GM12878 (cell line): ENCODE measurements at regions not wholly inside any gene's neighbourhood (a gene's known extent, or its start where the extent isn't known, plus 50 kb on each side); places are given as distances from the start of the nearest gene placed in this dataset.

Source experiments
- ATAC-seq: fragments of 200-7000 bp; cut with Tn5 transposase; 3 replicates; pipeline ENCODE4 v1.9.1; 2020; ENCODE audit warnings: mild to moderate bottlenecking, moderate library complexity
- BruUV-seq: library from RNA; stranded (reverse); fragments of 400-500 nt; replicated peaks from 2 replicates; lab custom pipeline; 2021; lab: Mats Ljungman, UMichigan
- CTCF ChIA-PET: fragments of 300-600 bp; sonication (Branson Sonifier 250); formaldehyde crosslinking; extraction: SDS; loops from one replicate; lab custom pipeline; 2021; ENCODE audit warnings: inconsistent platforms; lab: Yijun Ruan, JAX
- POLR2A ChIA-PET: fragments of 350-600 bp; formaldehyde crosslinking; extraction: SDS; loops from one replicate; lab custom pipeline; 2021; ENCODE audit warnings: inconsistent platforms; lab: Charles Lee
- RAD21 ChIA-PET: fragments of 300-600 bp; sonication (Branson Sonifier 250); formaldehyde crosslinking; loops from one replicate; lab custom pipeline; 2023; ENCODE audit warnings: antibody characterized with exemption; ENCODE audit not compliant: unreplicated experiment; lab: Charles Lee
- SMC1A ChIA-PET: fragments of 300-600 bp; sonication (Branson Sonifier 250); formaldehyde crosslinking; loops from one replicate; lab custom pipeline; 2023; ENCODE audit not compliant: unreplicated experiment, uncharacterized antibody; lab: Charles Lee
- DNase-seq: peaks from one replicate; pipeline ENCODE4 v3.0.0-alpha.2; 2011; ENCODE audit warnings: low read depth, low spot score
- FAIRE-seq: peaks from 3 replicates; lab custom pipeline; 2011; peaks lifted over from hg19 to GRCh38; lab: Jason Lieb, UNC
- H2AFZ ChIP-seq: 2 replicates; pipeline ENCODE4 v1.6.0; 2011; ENCODE audit warnings: low read depth, low read length, control low read depth; ENCODE audit not compliant: control insufficient read depth
- H3K27ac ChIP-seq: 2 replicates; pipeline ENCODE4 v1.5.1; 2011; ENCODE audit warnings: control low read depth; ENCODE audit not compliant: control insufficient read depth, insufficient read depth
- H3K27me3 ChIP-seq, 2 experiments: replicated peaks in 1 of 2; 2 replicates each; pipeline versions ENCODE4 v1.6.0 to v1.6.1; 2011; ENCODE audit warnings: low read length in 1 of 2; ENCODE audit not compliant: control insufficient read depth in 2 of 2, insufficient read depth in 2 of 2
- H3K36me3 ChIP-seq, 2 experiments: 2 replicates each; pipeline ENCODE4 v1.5.1; 2011; ENCODE audit warnings: low read length in 1 of 2; ENCODE audit not compliant: control insufficient read depth in 2 of 2, insufficient read depth in 2 of 2
- H3K4me1 ChIP-seq: 2 replicates; pipeline ENCODE4 v1.6.1; 2011; ENCODE audit warnings: mild to moderate bottlenecking, low read length, moderate library complexity, mixed read lengths; ENCODE audit not compliant: control insufficient read depth, insufficient read depth
- H3K4me2 ChIP-seq: 2 replicates; pipeline ENCODE4 v1.6.0; 2011; ENCODE audit warnings: control low read depth; ENCODE audit not compliant: control insufficient read depth, insufficient read depth
- H3K4me3 ChIP-seq: fragments of 200-600 bp; sonication (generic); 2 replicates; pipeline ENCODE4 v1.5.1; 2016
- H3K79me2 ChIP-seq: 2 replicates; pipeline ENCODE4 v1.6.0; 2011; ENCODE audit warnings: low read length; ENCODE audit not compliant: control insufficient read depth, insufficient read depth
- H3K9ac ChIP-seq: 2 replicates; pipeline ENCODE4 v1.8.0; 2011; ENCODE audit warnings: low read length, control low read depth, mixed read lengths; ENCODE audit not compliant: control insufficient read depth, insufficient read depth
- H3K9me3 ChIP-seq: replicated peaks from 3 replicates; pipeline ENCODE4 v1.5.1; 2011; ENCODE audit warnings: mild to moderate bottlenecking, low read length; ENCODE audit not compliant: control insufficient read depth, insufficient read depth
- H4K20me1 ChIP-seq: 2 replicates; pipeline ENCODE4 v1.6.0; 2011; ENCODE audit not compliant: control insufficient read depth, insufficient read depth
- CBX3 ChIP-seq: fragments of 200-600 bp; sonication (generic); IDR thresholded peaks from 2 replicates; pipeline ENCODE4 v1.6.1; 2016; ENCODE audit warnings: low read depth, borderline replicate concordance
- CREB1 ChIP-seq: IDR thresholded peaks from 2 replicates; pipeline ENCODE4 v1.6.1; 2012; ENCODE audit warnings: low read depth, mild to moderate bottlenecking, inconsistent platforms
- HSF1 ChIP-seq: fragments of 150-350 bp; IDR thresholded peaks from 2 replicates; pipeline ENCODE4 v1.6.1; 2014; ENCODE audit warnings: mild to moderate bottlenecking, low read depth, low read length
- MTA2 ChIP-seq: fragments of 450-650 bp; IDR thresholded peaks from 2 replicates; pipeline ENCODE4 v1.6.1; 2016; ENCODE audit warnings: low read depth, mild to moderate bottlenecking, moderate library complexity
- NFYA ChIP-seq: IDR thresholded peaks from 2 replicates; pipeline ENCODE4 v1.6.1; 2011; ENCODE audit warnings: low read depth, mild to moderate bottlenecking, low read length, improper control_type of control experiment, borderline replicate concordance
- PAX8 ChIP-seq: fragments of 450-650 bp; IDR thresholded peaks from 2 replicates; pipeline ENCODE4 v1.6.1; 2017; ENCODE audit warnings: mild to moderate bottlenecking, moderate library complexity
- SRF ChIP-seq, 2 experiments: IDR thresholded peaks; 2 replicates each; pipeline ENCODE4 v1.6.1; 2011; ENCODE audit warnings: low read depth in 2 of 2, low read length in 2 of 2, mild to moderate bottlenecking in 1 of 2, moderate library complexity in 1 of 2
- SUPT20H ChIP-seq: IDR thresholded peaks from 2 replicates; pipeline ENCODE4 v1.6.1; 2011; ENCODE audit warnings: low read depth, mild to moderate bottlenecking, low read length, moderate library complexity, borderline replicate concordance; ENCODE audit not compliant: control insufficient read depth
- TCF12 ChIP-seq: IDR thresholded peaks from 2 replicates; pipeline ENCODE4 v1.6.1; 2011; ENCODE audit warnings: low read depth, mild to moderate bottlenecking, low read length
- USF2 ChIP-seq: IDR thresholded peaks from 2 replicates; pipeline ENCODE4 v1.6.1; 2011; ENCODE audit warnings: low read depth, low read length, improper control_type of control experiment, borderline replicate concordance
- ZBED1 ChIP-seq: IDR thresholded peaks from 2 replicates; pipeline ENCODE4 v1.6.1; 2016; ENCODE audit warnings: borderline replicate concordance
- ZNF24 ChIP-seq: fragments of 450-650 bp; IDR thresholded peaks from 2 replicates; pipeline ENCODE4 v1.6.1; 2017; ENCODE audit warnings: antibody characterized with exemption, mild to moderate bottlenecking
- ZNF622 ChIP-seq: fragments of 450-650 bp; IDR thresholded peaks from 2 replicates; pipeline ENCODE4 v1.6.1; 2017; ENCODE audit warnings: mild to moderate bottlenecking, inconsistent platforms
- WGBS: methylation state at CpG from one replicate; pipeline ENCODE4 v1.1.6; 2016; ENCODE audit warnings: low lambda C conversion rate; ENCODE audit not compliant: insufficient replicate concordance, insufficient coverage; ENCODE audit errors: missing lambda C conversion rate; 5-methylcytosine and 5-hydroxymethylcytosine counted together
- in situ Hi-C: fragments of 300-500 bp; cut with MboI; formaldehyde crosslinking; loops from 9 replicates; pipeline ENCODE4 v1.14.3; 2018; ENCODE audit warnings: mixed read lengths
- intact Hi-C: fragments of 100-400 bp; cut with micrococcal nuclease; formaldehyde crosslinking; loops from one replicate; pipeline ENCODE4 v1.14.2; 2022; ENCODE audit not compliant: unreplicated experiment

- no peak for DNase-seq
- ChIA-PET SMC1A (no interaction called here), CTCF (no interaction called here), RAD21 (no interaction called here), POLR2A (no interaction called here)
- in situ Hi-C loops (no loop called here), intact Hi-C loops (no loop called here)
- Histone ChIP-seq H3K9ac (no peak overlapping the region), H2AFZ (no peak overlapping the region), H3K4me1 (no peaks in the 10 kb centered on the region), H4K20me1 (no peaks in the 10 kb centered on the region), H3K36me3 (no peaks in the 10 kb centered on the region), H3K4me2 (no peak overlapping the region), H3K27me3 (no peaks in the 10 kb centered on the region), H3K27ac (no peak overlapping the region), H3K9me3 (no peaks in the 10 kb centered on the region; the same call in 2 of the 3 replicates), H3K4me3 (no peak overlapping the region), H3K79me2 (no peaks in the 10 kb centered on the region)
- no TSS peak for BruUV-seq
- ATAC-seq = no peak
- WGBS = 60% methylated on average over 14 of the region's 14 CpGs
- TF ChIP-seq ZNF622 (no peak), MTA2 (no peak), PAX8 (no peak), ZNF24 (no peak), ZBED1 (no peak), USF2 (no peak)
- no peak for FAIRE-seq
These were observed 96.2 kb downstream of the HES1 start for GRCh38 chr3:194231929-194232832.

GRCh38 chr3:194233150-194233549 is 97.2 kb downstream of the HES1 start:
- no peak overlapping the region for H2AFZ ChIP-seq
- RAD21 ChIA-PET = no interaction called here
- H4K20me1 ChIP-seq = no peaks in the 10 kb centered on the region
- SMC1A ChIA-PET = no interaction called here
- no peak overlapping the region for H3K27ac ChIP-seq
- no TSS peak for BruUV-seq
- H3K4me2 ChIP-seq = no peak overlapping the region
- POLR2A ChIA-PET = no interaction called here
- in situ Hi-C loops = no loop called here
- no peaks in the 10 kb centered on the region for H3K79me2 ChIP-seq
- ATAC-seq (no peak), FAIRE-seq (no peak), DNase-seq (no peak)
- no peak overlapping the region for H3K9ac ChIP-seq
- H3K27me3 ChIP-seq = no peaks in the 10 kb centered on the region
- no peak overlapping the region for H3K4me3 ChIP-seq
- intact Hi-C loops = no loop called here
- 79% methylated on average over 1 of the region's 1 CpG for WGBS
- no peaks in the 10 kb centered on the region; the same call in 2 of the 3 replicates for H3K9me3 ChIP-seq
- CTCF ChIA-PET = no interaction called here
- H3K4me1 ChIP-seq = no peaks in the 10 kb centered on the region
- H3K36me3 ChIP-seq = no peaks in the 10 kb centered on the region
- TF ChIP-seq CREB1 (no peak), TCF12 (no peak), SRF (IDR thresholded peaks at IDR 0.05; ENCODE audit: low read depth in 2 of 2, low read length in 2 of 2) (no peak), CBX3 (no peak), HSF1 (no peak), NFYA (no peak), SUPT20H (no peak)
- TF ChIP-seq, all 136 proteins: peak for 0
